ENCODE measurements at regions not wholly inside any gene's neighbourhood (a gene's known extent, or its start where the extent isn't known, plus 50 kb on each side); places are given as distances from the start of the nearest gene placed in this dataset.

- TF ChIP-seq DMTF1 (CRISPR knock-in tag; IDR thresholded peaks at IDR 0.05), result no peak
- TF ChIP-seq ZBTB20 (CRISPR knock-in tag; IDR thresholded peaks at IDR 0.05; ENCODE audit: borderline replicate concordance, low read depth), result no peak
- TF ChIP-seq JUND (CRISPR knock-in tag; IDR thresholded peaks at IDR 0.05), result no peak
- TF ChIP-seq HHEX (CRISPR knock-in tag; IDR thresholded peaks at IDR 0.05), result no peak
- TF ChIP-seq TBP (CRISPR knock-in tag; IDR thresholded peaks at IDR 0.05), result no peak
These were observed 779.5 kb downstream of the SOCS6 start (continued) for GRCh38 chr18:71068338-71068737.

GRCh38 chr18:71049893-71050292 is 761.0 kb downstream of the SOCS6 start:
- ATAC-seq (no peak), FAIRE-seq (no peak), DNase-seq (ENCODE audit: low spot score) (no peak)
- Histone ChIP-seq H3K4me1 (ENCODE audit: insufficient read depth, low read length) (no peaks in the 10 kb centered on the region), H3K4me3 (replicated peaks in 1 of 3; ENCODE audit: insufficient read depth in 1 of 3, low read depth in 2 of 3, low read length in 3 of 3) (no peak overlapping the region), H4K20me1 (ENCODE audit: insufficient read depth, low read length) (no peaks in the 10 kb centered on the region), H3K27ac (ENCODE audit: extremely low read length, insufficient read depth, low read length) (no peak overlapping the region), H2AFZ (ENCODE audit: low read length) (no peak overlapping the region), H3K79me2 (ENCODE audit: insufficient read depth, low read length) (no peaks in the 10 kb centered on the region), H3K36me3 (replicated peaks in 1 of 2; ENCODE audit: control insufficient read depth in 1 of 2, insufficient read depth in 2 of 2, low read length in 2 of 2) (no peaks in the 10 kb centered on the region), H3K27me3 (ENCODE audit: control insufficient read depth in 1 of 2, insufficient read depth in 2 of 2, low read length in 2 of 2) (no peaks in the 10 kb centered on the region; a peak in 1 of 5 replicates), H3K4me2 (ENCODE audit: low read depth, low read length) (no peak overlapping the region), H3K9ac (ENCODE audit: insufficient read depth, low read depth, low read length) (no peak overlapping the region), H3K9me3 (ENCODE audit: low read length) (no peaks in the 10 kb centered on the region)
- 0% methylated on average over 1 of the region's 1 CpG for WGBS (ENCODE audit: low lambda C conversion rate)
- BruUV-seq (replicated peaks), result no TSS peak
- intact Hi-C loops (cut with micrococcal nuclease; ENCODE audit: unreplicated experiment), result no loop called here
- in situ Hi-C loops (cut with HindIII; ENCODE audit: extremely low pct_ligation_motif_present, low pct_unique_long_range_greater_than_20kb), result no loop called here
- ChIA-PET CTCF (ENCODE audit: low intra/inter-chr PET ratio, low total read pairs) (no interaction called here), POLR2A (no interaction called here)
- TF ChIP-seq TEAD3 (CRISPR knock-in tag; optimal IDR thresholded peaks at IDR 0.05; ENCODE audit: borderline replicate concordance) (no peak), SUZ12 (IDR thresholded peaks at IDR 0.05; ENCODE audit: low read depth, low read length) (no peak)

Measured in HepG2 (cell line).